IMR-90 (cell line): ENCODE measurements at regions not wholly inside any gene's neighbourhood (a gene's known extent, or its start where the extent isn't known, plus 50 kb on each side); places are given as distances from the start of the nearest gene placed in this dataset.

Experiments used
- ATAC-seq: fragments of 200-7000 bp; cut with Tn5 transposase; 2 replicates; pipeline ENCODE4 v1.9.1; 2020; ENCODE audit warnings: low read depth, mild to moderate bottlenecking, moderate library complexity
- BruUV-seq: library from RNA; stranded (reverse); fragments of 400-500 nt; replicated peaks from 2 replicates; lab custom pipeline; 2021; lab: Mats Ljungman, UMichigan
- CTCF ChIA-PET: fragments of 300-600 bp; formaldehyde crosslinking; extraction: SDS; loops from one replicate; lab custom pipeline; 2021; ENCODE audit warnings: antibody characterized with exemption; lab: Yijun Ruan, JAX
- POLR2A ChIA-PET: fragments of 300-600 bp; sonication (Branson Sonifier 250); formaldehyde crosslinking; loops from one replicate; lab custom pipeline; 2022; ENCODE audit warnings: antibody characterized with exemption; ENCODE audit not compliant: unreplicated experiment; lab: Charles Lee
- DNase-seq: peaks from one replicate; pipeline ENCODE4 v3.0.0; 2013
- H2AFZ ChIP-seq: replicated peaks from 2 replicates; pipeline ENCODE3; 2013; ENCODE audit warnings: low read length, mild to moderate bottlenecking; ENCODE audit not compliant: poor library complexity
- H2AK5ac ChIP-seq: 2 replicates; pipeline ENCODE4 v1.6.1; 2013; ENCODE audit warnings: low read depth, low read length, inconsistent platforms
- H2AK9ac ChIP-seq: replicated peaks from 2 replicates; pipeline ENCODE3; 2013; ENCODE audit warnings: mild to moderate bottlenecking, low read depth, low read length, moderate library complexity; ENCODE audit not compliant: poor library complexity
- H2BK120ac ChIP-seq: 2 replicates; pipeline ENCODE4 v1.6.1; 2013; ENCODE audit warnings: low read depth, low read length, inconsistent platforms
- H2BK15ac ChIP-seq: 3 replicates; pipeline ENCODE4 v1.6.1; 2013; ENCODE audit warnings: low read depth, low read length, inconsistent platforms
- H2BK20ac ChIP-seq: 2 replicates; pipeline ENCODE4 v1.6.1; 2013; ENCODE audit warnings: low read depth, mild to moderate bottlenecking, inconsistent platforms, low read length, moderate library complexity
- H2BK5ac ChIP-seq: 2 replicates; pipeline ENCODE4 v1.6.1; 2013; ENCODE audit warnings: mild to moderate bottlenecking, low read depth, low read length, inconsistent platforms; ENCODE audit not compliant: poor library complexity, severe bottlenecking
- H3K14ac ChIP-seq: replicated peaks from 2 replicates; pipeline ENCODE4 v1.6.1; 2013; ENCODE audit warnings: low read depth, low read length, inconsistent platforms
- H3K18ac ChIP-seq: 2 replicates; pipeline ENCODE4 v1.6.1; 2013; ENCODE audit warnings: low read depth, low read length, control low read depth
- H3K23ac ChIP-seq: 2 replicates; pipeline ENCODE4 v1.6.1; 2013; ENCODE audit warnings: low read depth, low read length, inconsistent platforms
- H3K27ac ChIP-seq: 2 replicates; pipeline ENCODE4 v1.5.1; 2013; ENCODE audit warnings: mild to moderate bottlenecking, control low read depth, low read length; ENCODE audit not compliant: insufficient read depth
- H3K27me3 ChIP-seq: 2 replicates; pipeline ENCODE4 v1.6.1; 2013; ENCODE audit warnings: low read length; ENCODE audit not compliant: control insufficient read depth, insufficient read depth
- H3K36me3 ChIP-seq: 2 replicates; pipeline ENCODE4 v1.6.1; 2013; ENCODE audit warnings: low read length, mixed read lengths; ENCODE audit not compliant: control insufficient read depth, insufficient read depth
- H3K4ac ChIP-seq: 2 replicates; pipeline ENCODE4 v1.6.1; 2013; ENCODE audit warnings: low read depth, low read length, inconsistent platforms
- H3K4me1 ChIP-seq: 2 replicates; pipeline ENCODE4 v1.6.1; 2013; ENCODE audit warnings: low read length, mixed read lengths; ENCODE audit not compliant: control insufficient read depth, insufficient read depth
- H3K4me2 ChIP-seq: 2 replicates; pipeline ENCODE4 v1.6.1; 2013; ENCODE audit warnings: low read depth, mild to moderate bottlenecking, control low read depth, low read length, moderate library complexity
- H3K4me3 ChIP-seq: 2 replicates; pipeline ENCODE4 v1.5.1; 2013; ENCODE audit warnings: low read depth, mild to moderate bottlenecking, control low read depth, low read length, moderate library complexity; ENCODE audit not compliant: insufficient read depth
- H3K56ac ChIP-seq: 2 replicates; pipeline ENCODE4 v1.6.1; 2013; ENCODE audit warnings: low read length, inconsistent platforms; ENCODE audit not compliant: insufficient read depth; ENCODE audit errors: extremely low read depth
- H3K79me1 ChIP-seq, 2 experiments: 2 replicates each; pipeline ENCODE4 v1.6.1; 2013; ENCODE audit warnings: low read length in 2 of 2, inconsistent platforms in 1 of 2, low read depth in 1 of 2
- H3K9ac ChIP-seq: 2 replicates; pipeline ENCODE4 v1.6.1; 2013; ENCODE audit warnings: low read depth, low read length, control low read depth
- H3K9me1 ChIP-seq: 2 replicates; pipeline ENCODE4 v1.6.1; 2013; ENCODE audit warnings: low read length, inconsistent platforms; ENCODE audit not compliant: insufficient read depth
- H3K9me3 ChIP-seq: 2 replicates; pipeline ENCODE4 v1.6.1; 2013; ENCODE audit warnings: low read length; ENCODE audit not compliant: control insufficient read depth, insufficient read depth
- H4K20me1 ChIP-seq: 2 replicates; pipeline ENCODE4 v1.6.1; 2013; ENCODE audit warnings: low read length, inconsistent platforms; ENCODE audit not compliant: insufficient read depth
- H4K5ac ChIP-seq: 2 replicates; pipeline ENCODE4 v1.6.1; 2013; ENCODE audit warnings: mild to moderate bottlenecking, low read depth, low read length, control low read depth
- H4K8ac ChIP-seq, 2 experiments: 2 replicates each; pipeline ENCODE4 v1.6.1; 2013; ENCODE audit warnings: low read depth in 2 of 2, low read length in 2 of 2, control low read depth in 1 of 2, inconsistent platforms in 1 of 2
- H4K91ac ChIP-seq: 2 replicates; pipeline ENCODE4 v1.6.1; 2013; ENCODE audit warnings: low read depth, low read length, inconsistent platforms; ENCODE audit not compliant: insufficient read depth
- CEBPB ChIP-seq: IDR thresholded peaks from 2 replicates; pipeline ENCODE4 v1.6.1; 2012; ENCODE audit warnings: low read depth, low read length, improper control_type of control experiment
- ELK1 ChIP-seq: fragments of 150-350 bp; IDR thresholded peaks from 2 replicates; pipeline ENCODE4 v1.6.1; 2016; ENCODE audit warnings: low read depth, mild to moderate bottlenecking, low read length, moderate library complexity, borderline replicate concordance
- MXI1 ChIP-seq: IDR thresholded peaks from 2 replicates; pipeline ENCODE4 v1.6.1; 2012; ENCODE audit warnings: low read depth, mild to moderate bottlenecking, low read length, moderate library complexity, borderline replicate concordance
- RCOR1 ChIP-seq: IDR thresholded peaks from 2 replicates; pipeline ENCODE4 v1.6.1; 2012; ENCODE audit warnings: mild to moderate bottlenecking, low read length, improper control_type of control experiment; ENCODE audit not compliant: insufficient replicate concordance
- SMC3 ChIP-seq: fragments of 150-350 bp; IDR thresholded peaks from 2 replicates; pipeline ENCODE4 v1.6.1; 2016; ENCODE audit warnings: low read depth, mild to moderate bottlenecking, antibody characterized with exemption, low read length, moderate library complexity
- USF2 ChIP-seq: fragments of 150-350 bp; IDR thresholded peaks from 2 replicates; pipeline ENCODE4 v1.6.1; 2017; ENCODE audit warnings: mild to moderate bottlenecking, antibody characterized with exemption, low read length, low read depth
- dilution Hi-C: fragments of 300-500 bp; cut with HindIII; formaldehyde crosslinking; loops from one replicate; pipeline ENCODE4 v1.14.3; 2018; ENCODE audit warnings: low sequenced_read_pairs; ENCODE audit not compliant: unreplicated experiment
- in situ Hi-C: fragments of 300-500 bp; cut with MboI; formaldehyde crosslinking; loops from 3 replicates; pipeline ENCODE4 v1.14.3; 2019; ENCODE audit warnings: low sequenced_read_pairs, inconsistent platforms, mixed read lengths
- intact Hi-C: fragments of 100-400 bp; cut with micrococcal nuclease; formaldehyde crosslinking; loops from 2 replicates; pipeline ENCODE4 v1.10.0; 2022
- TF ChIP-seq, protein P1 (sequence below): conservative IDR thresholded peaks from 2 replicates; pipeline ENCODE4 v1.5.1; 2012; ENCODE audit warnings: mild to moderate bottlenecking, low read depth, low read length, improper control_type of control experiment

DNA sequence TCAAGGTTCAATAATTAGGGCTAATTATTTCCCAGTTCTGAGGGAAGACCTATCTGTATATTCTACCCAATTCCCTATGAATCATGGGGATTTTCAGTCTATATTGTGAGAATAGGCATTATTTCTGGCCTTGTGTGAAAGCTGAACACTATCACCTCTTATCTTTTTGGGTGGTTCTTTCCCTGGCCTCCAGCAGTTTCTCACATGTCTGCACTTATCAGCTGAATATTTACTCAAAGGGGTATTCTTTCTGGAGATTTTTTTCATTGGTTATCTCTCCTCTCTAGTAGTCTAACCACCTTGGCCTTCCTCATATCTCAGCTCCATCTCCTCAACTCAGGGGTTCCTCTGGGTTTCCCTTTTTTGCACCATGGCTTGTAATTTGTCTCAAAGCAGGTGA is 64.9 kb upstream of the LIFR start:
- no peak overlapping the region for H3K9ac ChIP-seq
- H3K9me1 ChIP-seq, result no peaks in the 10 kb centered on the region
- no peak overlapping the region for H3K18ac ChIP-seq
- H2AFZ ChIP-seq, result no peak overlapping the region
- H2BK15ac ChIP-seq, result no peak overlapping the region
- no peak overlapping the region for H2AK9ac ChIP-seq
- no peak overlapping the region for H2BK5ac ChIP-seq
- no peak overlapping the region for H3K4me3 ChIP-seq
- H3K56ac ChIP-seq, result no peak overlapping the region
- intact Hi-C loops, result no loop called here
- dilution Hi-C loops, result no loop called here
- no peak overlapping the region for H4K5ac ChIP-seq
- H3K36me3 ChIP-seq, result no peaks in the 10 kb centered on the region
- BruUV-seq, result no TSS peak
- no peak overlapping the region for H3K4me2 ChIP-seq
- H3K27ac ChIP-seq, result no peak overlapping the region
- H4K91ac ChIP-seq, result no peak overlapping the region
- H3K4me1 ChIP-seq, result no peaks in the 10 kb centered on the region
- TF ChIP-seq CEBPB (no peak), USF2 (no peak), SMC3 (no peak), RCOR1 (no peak), MXI1 (no peak), ELK1 (no peak)
- TF ChIP-seq, protein P1, sequence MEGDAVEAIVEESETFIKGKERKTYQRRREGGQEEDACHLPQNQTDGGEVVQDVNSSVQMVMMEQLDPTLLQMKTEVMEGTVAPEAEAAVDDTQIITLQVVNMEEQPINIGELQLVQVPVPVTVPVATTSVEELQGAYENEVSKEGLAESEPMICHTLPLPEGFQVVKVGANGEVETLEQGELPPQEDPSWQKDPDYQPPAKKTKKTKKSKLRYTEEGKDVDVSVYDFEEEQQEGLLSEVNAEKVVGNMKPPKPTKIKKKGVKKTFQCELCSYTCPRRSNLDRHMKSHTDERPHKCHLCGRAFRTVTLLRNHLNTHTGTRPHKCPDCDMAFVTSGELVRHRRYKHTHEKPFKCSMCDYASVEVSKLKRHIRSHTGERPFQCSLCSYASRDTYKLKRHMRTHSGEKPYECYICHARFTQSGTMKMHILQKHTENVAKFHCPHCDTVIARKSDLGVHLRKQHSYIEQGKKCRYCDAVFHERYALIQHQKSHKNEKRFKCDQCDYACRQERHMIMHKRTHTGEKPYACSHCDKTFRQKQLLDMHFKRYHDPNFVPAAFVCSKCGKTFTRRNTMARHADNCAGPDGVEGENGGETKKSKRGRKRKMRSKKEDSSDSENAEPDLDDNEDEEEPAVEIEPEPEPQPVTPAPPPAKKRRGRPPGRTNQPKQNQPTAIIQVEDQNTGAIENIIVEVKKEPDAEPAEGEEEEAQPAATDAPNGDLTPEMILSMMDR, result no peak
- no peaks in the 10 kb centered on the region for H3K9me3 ChIP-seq
- DNase-seq (no peak), ATAC-seq (no peak)
- H2BK120ac ChIP-seq, result no peak overlapping the region
- H3K79me1 ChIP-seq, result no peaks in the 10 kb centered on the region
- H3K23ac ChIP-seq, result no peak overlapping the region
- ChIA-PET POLR2A (no interaction called here), CTCF (no interaction called here)
- in situ Hi-C loops, result no loop called here
- no peaks in the 10 kb centered on the region for H3K27me3 ChIP-seq
- no peak overlapping the region for H3K4ac ChIP-seq
- H2AK5ac ChIP-seq, result no peak overlapping the region
- H3K14ac ChIP-seq, result no peak overlapping the region
- no peak overlapping the region for H2BK20ac ChIP-seq
- no peak overlapping the region for H4K8ac ChIP-seq
- no peaks in the 10 kb centered on the region for H4K20me1 ChIP-seq
